ENCODE measurements at regions not wholly inside any gene's neighbourhood (a gene's known extent, or its start where the extent isn't known, plus 50 kb on each side); places are given as distances from the start of the nearest gene placed in this dataset.

- TF ChIP-seq BACH1 (IDR thresholded peaks at IDR 0.05; ENCODE audit: low read length): no peak
These were observed 120.0 kb upstream of the SLC38A2 start (continued) for GRCh38 chr12:46492471-46493085.
